GM04503 (cell line): ENCODE measurements at regions not wholly inside any gene's neighbourhood (a gene's known extent, or its start where the extent isn't known, plus 50 kb on each side); places are given as distances from the start of the nearest gene placed in this dataset.
A peak's percentile ranks its signal among the peaks of the same experiment; 100 is the strongest.
"Not testable (repeated sequence)": the region's sequence is repeated elsewhere in the genome, so short reads cannot be mapped to it uniquely, and the experiment has no call there.

Experiments
- DNase-seq: peaks from one replicate; pipeline ENCODE4 v3.0.0-alpha.2; 2012; ENCODE audit warnings: low read depth

GRCh38 chr2:204144492-204144891, 207.9 kb downstream of the ICOS start:
- DNase-seq: no peak

- peak; percentile 7 for DNase-seq
Measured at GRCh38 chr2:204145263-204145751, 208.7 kb downstream of the ICOS start.

GRCh38 chr2:204145791-204146190, 209.2 kb downstream of the ICOS start:
- no peak for DNase-seq

- DNase-seq: not testable (repeated sequence)
Measured at GRCh38 chr2:204147040-204147439, 210.5 kb downstream of the ICOS start.

GRCh38 chr2:204150721-204151120, 214.2 kb downstream of the ICOS start:
- no peak for DNase-seq

- DNase-seq: no peak
Measured at GRCh38 chr2:204152616-204153015, 216.1 kb downstream of the ICOS start.

- DNase-seq: no peak
Measured at GRCh38 chr2:204154863-204155262, 218.3 kb downstream of the ICOS start.

GRCh38 chr2:204156456-204156855, 219.9 kb downstream of the ICOS start:
- no peak for DNase-seq

GRCh38 chr2:204157684-204158083, 221.1 kb downstream of the ICOS start:
- DNase-seq: no peak

- no peak for DNase-seq
Measured at GRCh38 chr2:204159526-204159925, 223.0 kb downstream of the ICOS start.

- no peak for DNase-seq
Measured at GRCh38 chr2:204160989-204161388, 224.4 kb downstream of the ICOS start.

GRCh38 chr2:204161886-204162285, 225.3 kb downstream of the ICOS start:
- no peak for DNase-seq

GRCh38 chr2:204166961-204167360, 230.4 kb downstream of the ICOS start:
- DNase-seq: no peak

GRCh38 chr2:204167670-204168069, 231.1 kb downstream of the ICOS start:
- DNase-seq: not testable (repeated sequence)

- no peak for DNase-seq
Measured at GRCh38 chr2:204170411-204170810, 233.8 kb downstream of the ICOS start.

GRCh38 chr2:204171432-204172144, 235.0 kb downstream of the ICOS start:
- no peak for DNase-seq

GRCh38 chr2:204172145-204172600, 235.6 kb downstream of the ICOS start:
- DNase-seq: no peak

GRCh38 chr2:204174034-204174433, 237.5 kb downstream of the ICOS start:
- no peak for DNase-seq

GRCh38 chr2:204175552-204176271, 239.1 kb downstream of the ICOS start:
- no peak for DNase-seq

GRCh38 chr2:204176306-204176705, 239.7 kb downstream of the ICOS start:
- DNase-seq: no peak

GRCh38 chr2:204177251-204177976, 240.9 kb downstream of the ICOS start:
- DNase-seq: no peak

GRCh38 chr2:204177977-204178522, 241.5 kb downstream of the ICOS start:
- no peak for DNase-seq
